WTC11 (cell line): ENCODE measurements at regions not wholly inside any gene's neighbourhood (a gene's known extent, or its start where the extent isn't known, plus 50 kb on each side); places are given as distances from the start of the nearest gene placed in this dataset.

ENCODE experiments used
- ATF2 ChIP-seq: sonication (generic); formaldehyde crosslinking; IDR thresholded peaks from 2 replicates; pipeline ENCODE4 v1.8.1; 2022; ENCODE audit warnings: low read depth, missing genetic modification reagents, borderline replicate concordance
- CTCF ChIP-seq: fragments of 200-600 bp; IDR thresholded peaks from 2 replicates; pipeline ENCODE4 v1.8.0; 2022; ENCODE audit warnings: antibody characterized with exemption
- TP53 ChIP-seq: sonication (generic); formaldehyde crosslinking; IDR thresholded peaks from 2 replicates; pipeline ENCODE4 v1.8.1; 2023; ENCODE audit warnings: mild to moderate bottlenecking, missing genetic modification reagents
- ZNF396 ChIP-seq: fragments of 250-450 bp; sonication (Bioruptor Pico); IDR thresholded peaks from 2 replicates; pipeline ENCODE4 v1.8.0; 2021; ENCODE audit warnings: mild to moderate bottlenecking, moderate library complexity, borderline replicate concordance

DNA sequence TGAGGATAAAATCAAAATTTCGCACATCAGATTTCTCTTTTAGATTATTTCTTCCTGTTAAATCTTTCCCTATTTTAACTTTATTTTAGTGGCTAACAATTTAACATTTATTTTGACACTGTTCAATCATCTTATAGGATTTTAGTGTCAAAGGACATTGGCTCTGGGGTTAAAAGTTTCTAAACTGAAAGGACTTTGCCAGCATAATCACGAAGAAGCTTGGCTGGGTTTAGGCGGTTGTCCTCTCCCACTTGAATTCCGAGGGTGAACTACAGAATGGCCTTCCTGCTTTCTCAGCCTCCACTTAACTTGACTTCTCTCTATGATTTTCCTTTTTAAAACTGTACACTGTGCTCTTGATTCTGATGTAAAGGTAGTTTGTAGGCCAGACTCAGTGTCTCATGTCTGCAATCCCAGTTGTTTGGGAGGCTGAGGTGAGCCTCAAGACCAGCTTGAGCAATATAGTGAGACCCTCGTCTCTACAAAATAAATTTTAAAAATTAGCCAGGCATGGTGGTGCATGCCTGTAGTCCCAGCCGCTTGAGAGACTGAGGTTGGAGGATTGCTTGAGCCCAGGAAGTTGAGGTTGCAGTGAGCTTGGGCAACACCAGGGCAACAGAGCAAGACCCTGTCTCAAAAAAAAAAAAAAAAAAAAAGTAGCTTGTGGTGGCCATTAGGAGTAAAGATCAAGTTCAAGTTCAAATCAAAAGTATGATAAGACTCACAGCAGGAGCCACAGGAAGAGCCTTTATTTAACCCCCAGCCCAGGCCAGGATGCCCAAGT is 54.8 kb upstream of the KATNAL1 start:
- TF ChIP-seq TP53 (CRISPR knock-in tag) (no peak), CTCF (no peak), ZNF396 (CRISPR knock-in tag) (no peak), ATF2 (CRISPR knock-in tag) (no peak)
